Fibroblast of lung (primary cell): ENCODE measurements at regions not wholly inside any gene's neighbourhood (a gene's known extent, or its start where the extent isn't known, plus 50 kb on each side); places are given as distances from the start of the nearest gene placed in this dataset.
"Not testable (repeated sequence)": the region's sequence is repeated elsewhere in the genome, so short reads cannot be mapped to it uniquely, and the experiment has no call there.

Experiments
- DNase-seq, 2 donors: peaks; one replicate each; pipeline versions ENCODE4 v3.0.0 to v3.0.0-alpha.2; 2010; ENCODE audit warnings: low read depth in 2 of 2
- H2AFZ ChIP-seq: 2 replicates; pipeline ENCODE4 v1.5.1; 2012; ENCODE audit warnings: low read length, control low read depth, inconsistent platforms
- H3K27ac ChIP-seq: 2 replicates; pipeline ENCODE4 v1.5.1; 2011; ENCODE audit warnings: low read length, control low read depth; ENCODE audit not compliant: insufficient read depth
- H3K27me3 ChIP-seq: 2 replicates; pipeline ENCODE4 v1.5.1; 2011; ENCODE audit warnings: mild to moderate bottlenecking, low read length; ENCODE audit not compliant: control insufficient read depth, insufficient read depth
- H3K36me3 ChIP-seq: 2 replicates; pipeline ENCODE4 v1.5.1; 2011; ENCODE audit warnings: low read length; ENCODE audit not compliant: control insufficient read depth, insufficient read depth
- H3K4me1 ChIP-seq: 2 replicates; pipeline ENCODE4 v1.5.1; 2011; ENCODE audit warnings: low read length; ENCODE audit not compliant: control insufficient read depth, insufficient read depth; ENCODE audit errors: extremely low read depth
- H3K4me2 ChIP-seq: 2 replicates; pipeline ENCODE4 v1.5.1; 2011; ENCODE audit warnings: low read length, control low read depth; ENCODE audit not compliant: insufficient read depth; ENCODE audit errors: extremely low read depth
- H3K4me3 ChIP-seq, 4 experiments: fragments of 200-600 bp in 1 of 4; sonication (generic) in 1 of 4; replicated peaks in 1 of 4; 2 replicates each; pipeline ENCODE4 v1.5.1; 2011 to 2016; ENCODE audit warnings: low read length in 4 of 4, low read depth in 3 of 4, mild to moderate bottlenecking in 3 of 4, control low read depth in 2 of 4, inconsistent platforms in 1 of 4, mixed read lengths in 1 of 4; ENCODE audit not compliant: insufficient read depth in 1 of 4; ENCODE audit errors: control extremely low read depth in 1 of 4
- H3K79me2 ChIP-seq: 2 replicates; pipeline ENCODE4 v1.5.1; 2012; ENCODE audit warnings: mild to moderate bottlenecking, low read length, inconsistent platforms; ENCODE audit not compliant: control insufficient read depth, insufficient read depth
- H3K9ac ChIP-seq: 2 replicates; pipeline ENCODE4 v1.5.1; 2011; ENCODE audit warnings: mild to moderate bottlenecking, low read length, control low read depth; ENCODE audit not compliant: insufficient read depth
- H3K9me3 ChIP-seq: 2 replicates; pipeline ENCODE4 v1.5.1; 2012; ENCODE audit warnings: low read depth, low read length; ENCODE audit not compliant: control insufficient read depth, insufficient read depth
- H4K20me1 ChIP-seq: 2 replicates; pipeline ENCODE4 v1.5.1; 2011; ENCODE audit warnings: low read length; ENCODE audit not compliant: control insufficient read depth, insufficient read depth; ENCODE audit errors: extremely low read depth
- CTCF ChIP-seq, 2 donors: IDR thresholded peaks in 1 of 2; conservative IDR thresholded peaks in 1 of 2; 1 replicate in 1 of 2; 2 replicates in 1 of 2; pipeline ENCODE4 v1.5.1; 2011 to 2012; ENCODE audit warnings: low read length in 2 of 2, control low read depth in 1 of 2, inconsistent platforms in 1 of 2, low read depth in 1 of 2, mild to moderate bottlenecking in 1 of 2
- EZH2 ChIP-seq: IDR thresholded peaks from 2 replicates; pipeline ENCODE4 v1.5.1; 2012; ENCODE audit warnings: low read length, control low read depth, mild to moderate bottlenecking; ENCODE audit errors: missing control alignments

- H3K36me3 ChIP-seq = no peaks in the 10 kb centered on the region
- no peak for DNase-seq
- H3K4me1 ChIP-seq = no peaks in the 10 kb centered on the region
- no peaks in the 10 kb centered on the region for H4K20me1 ChIP-seq
- H2AFZ ChIP-seq = no peak overlapping the region
- H3K27me3 ChIP-seq = no peaks in the 10 kb centered on the region
- TF ChIP-seq EZH2 = no peak
- TF ChIP-seq CTCF (conservative IDR thresholded peaks at IDR 0.05 in 1 of 2, IDR thresholded peaks at IDR 0.05 in 1 of 2; ENCODE audit: low read depth in 1 of 2, low read length in 2 of 2) = no peak
- no peak overlapping the region for H3K27ac ChIP-seq
- no peak overlapping the region for H3K4me2 ChIP-seq
- H3K4me3 ChIP-seq = no peak overlapping the region
- H3K9me3 ChIP-seq = no peaks in the 10 kb centered on the region
- no peaks in the 10 kb centered on the region for H3K79me2 ChIP-seq
- H3K9ac ChIP-seq = no peak overlapping the region
Observed at GRCh38 chr6:67935976-67936477, 699.1 kb upstream of the ADGRB3 start.

- TF ChIP-seq EZH2 = no peak
- TF ChIP-seq CTCF (conservative IDR thresholded peaks at IDR 0.05 in 1 of 2, IDR thresholded peaks at IDR 0.05 in 1 of 2; ENCODE audit: low read depth in 1 of 2, low read length in 2 of 2) = no peak
- Histone ChIP-seq H3K4me1 (no peaks in the 10 kb centered on the region), H3K27me3 (no peaks in the 10 kb centered on the region)
Observed at GRCh38 chr6:67933278-67933677, 701.8 kb upstream of the ADGRB3 start.

GRCh38 chr6:67922588-67922987, 712.5 kb upstream of the ADGRB3 start:
- not testable (repeated sequence) for H2AFZ ChIP-seq, H3K27ac ChIP-seq, H3K36me3 ChIP-seq, H3K79me2 ChIP-seq, H3K4me2 ChIP-seq, H3K4me3 ChIP-seq, H3K9me3 ChIP-seq, H3K9ac ChIP-seq, H3K4me1 ChIP-seq, H4K20me1 ChIP-seq, DNase-seq, H3K27me3 ChIP-seq

More at GRCh38 chr6:67933278-67933677, 701.8 kb upstream of the ADGRB3 start:
- no peak for DNase-seq
- H3K9ac ChIP-seq = no peak overlapping the region
- H2AFZ ChIP-seq = no peak overlapping the region
- no peaks in the 10 kb centered on the region for H3K79me2 ChIP-seq
- H3K9me3 ChIP-seq = no peaks in the 10 kb centered on the region
- no peaks in the 10 kb centered on the region for H3K36me3 ChIP-seq
- H3K4me3 ChIP-seq = no peak overlapping the region
- no peak overlapping the region for H3K27ac ChIP-seq
- H3K4me2 ChIP-seq = no peak overlapping the region
- no peaks in the 10 kb centered on the region for H4K20me1 ChIP-seq

- not testable (repeated sequence) for DNase-seq, H3K4me2 ChIP-seq, H3K9me3 ChIP-seq, H3K9ac ChIP-seq, H3K36me3 ChIP-seq, H4K20me1 ChIP-seq, H3K4me3 ChIP-seq, H3K4me1 ChIP-seq, H3K79me2 ChIP-seq, H2AFZ ChIP-seq, H3K27ac ChIP-seq, H3K27me3 ChIP-seq
Observed at GRCh38 chr6:67920040-67920439, 715.0 kb upstream of the ADGRB3 start.
